Gastroesophageal sphincter (tissue), 3 donors: ENCODE measurements at regions not wholly inside any gene's neighbourhood (a gene's known extent, or its start where the extent isn't known, plus 50 kb on each side); places are given as distances from the start of the nearest gene placed in this dataset.

Experiments
- CTCF ChIP-seq, 4 experiments: fragments of 200-600 bp in 2 of 4; fragments of 450-650 bp in 2 of 4; sonication (generic) in 1 of 4; IDR thresholded peaks; one replicate each; pipeline ENCODE4 v1.5.1; 2017 to 2019; ENCODE audit warnings: antibody characterized with exemption in 4 of 4, mild to moderate bottlenecking in 2 of 4, moderate library complexity in 2 of 4
- EP300 ChIP-seq: sonication (generic); formaldehyde crosslinking; IDR thresholded peaks from one replicate; pipeline ENCODE4 v1.6.1; 2017; ENCODE audit warnings: antibody characterized with exemption, mild to moderate bottlenecking
- POLR2A ChIP-seq, 2 donors: fragments of 450-650 bp; IDR thresholded peaks; one replicate each; pipeline ENCODE4 v1.6.1; 2017; ENCODE audit warnings: antibody characterized with exemption in 2 of 2, mild to moderate bottlenecking in 2 of 2, moderate library complexity in 1 of 2
- POLR2AphosphoS5 ChIP-seq: sonication (generic); formaldehyde crosslinking; IDR thresholded peaks from one replicate; pipeline ENCODE4 v1.6.1; 2017; ENCODE audit warnings: antibody characterized with exemption

DNA sequence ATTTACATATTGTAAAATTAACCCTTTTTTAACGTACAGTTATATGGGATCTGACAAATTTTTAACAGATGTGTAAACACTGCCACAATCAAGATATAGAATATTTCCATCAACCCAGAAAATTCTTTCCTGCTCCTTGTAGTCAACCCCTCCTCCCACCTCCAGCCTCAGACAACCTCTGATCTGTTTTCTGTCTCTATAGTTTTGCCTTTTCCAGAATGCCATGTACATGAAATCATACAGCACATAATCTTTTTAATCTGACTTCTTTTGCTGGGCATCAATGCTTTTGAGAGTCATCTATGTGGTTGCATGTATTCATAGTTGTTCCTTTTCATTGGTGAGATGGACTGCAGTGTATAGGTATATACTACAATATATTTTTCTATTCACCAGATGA is 153.0 kb downstream of the SMAD6 start:
- TF ChIP-seq POLR2A (IDR thresholded peaks at IDR 0.05) (no peak), CTCF (IDR thresholded peaks at IDR 0.05) (no peak), EP300 (no peak), POLR2AphosphoS5 (no peak)
